Heart left ventricle (tissue), 16 donors: ENCODE measurements at regions not wholly inside any gene's neighbourhood (a gene's known extent, or its start where the extent isn't known, plus 50 kb on each side); places are given as distances from the start of the nearest gene placed in this dataset.

Experiments
- ATAC-seq, 4 donors: fragments of 200-7000 bp; cut with Tn5 transposase; one replicate each; pipeline ENCODE4 v1.9.1; 2020 to 2022; ENCODE audit warnings: moderate library complexity in 4 of 4, mild to moderate bottlenecking in 3 of 4, moderate number of reproducible peaks in 1 of 4
- DNase-seq, 5 donors: peaks; one replicate each; pipeline ENCODE4 v3.0.0-alpha.2; 2020
- H3K27ac ChIP-seq, 12 donors: fragments of 200-600 bp; sonication (generic) in 4 of 12; one replicate each; pipeline versions ENCODE4 v1.5.0 to v1.8.0; 2016 to 2022; ENCODE audit warnings: mild to moderate bottlenecking in 2 of 12
- H3K27me3 ChIP-seq, 9 donors: fragments of 200-600 bp; sonication (generic) in 2 of 9; one replicate each; pipeline versions ENCODE4 v1.5.1 to v1.8.0; 2016 to 2022; ENCODE audit warnings: mild to moderate bottlenecking in 3 of 9
- H3K36me3 ChIP-seq, 9 donors: fragments of 200-600 bp; sonication (generic) in 2 of 9; one replicate each; pipeline versions ENCODE4 v1.5.0 to v1.8.0; 2018 to 2022; ENCODE audit warnings: mild to moderate bottlenecking in 2 of 9
- H3K4me1 ChIP-seq, 12 donors: fragments of 200-600 bp; sonication (generic) in 4 of 12; one replicate each; pipeline versions ENCODE4 v1.5.0 to v1.8.0; 2016 to 2022; ENCODE audit warnings: mild to moderate bottlenecking in 3 of 12
- H3K4me3 ChIP-seq, 12 donors: fragments of 200-600 bp; sonication (generic) in 4 of 12; one replicate each; pipeline versions ENCODE4 v1.5.0 to v1.8.0; 2017 to 2022; ENCODE audit warnings: mild to moderate bottlenecking in 9 of 12, moderate library complexity in 4 of 12
- H3K9me3 ChIP-seq, 12 donors: fragments of 200-600 bp; sonication (generic) in 4 of 12; one replicate each; pipeline versions ENCODE4 v1.5.0 to v1.8.0; 2016 to 2022; ENCODE audit warnings: mild to moderate bottlenecking in 1 of 12
- POLR2A ChIP-seq, 2 donors: fragments of 450-650 bp; IDR thresholded peaks; one replicate each; pipeline ENCODE4 v1.6.1; 2017; ENCODE audit warnings: antibody characterized with exemption in 2 of 2, mild to moderate bottlenecking in 2 of 2, moderate library complexity in 2 of 2
- WGBS, 4 donors: extraction: QIAGEN DNeasy Blood & Tissue Kit in 2 of 4; methylation state at CpG; one replicate each; pipeline versions ENCODE4 v1.1.5 to v1.1.7; 2013 to 2018; 5-methylcytosine and 5-hydroxymethylcytosine counted together
- intact Hi-C, 10 donors: fragments of 100-400 bp; cut with DNase I; formaldehyde crosslinking; loops; one replicate each; pipeline versions ENCODE4 v1.11.1 to v1.14.2; 2022
- TF ChIP-seq, protein P1 (sequence below), 12 donors: fragments of 200-600 bp; sonication (generic) in 4 of 12; IDR thresholded peaks; one replicate each; pipeline versions ENCODE4 v1.5.0 to v1.8.0; 2018 to 2022; ENCODE audit warnings: antibody characterized with exemption in 12 of 12, mild to moderate bottlenecking in 5 of 12
- donor health status: ischemic (EF 13 %, LVEDD 7.1; RV severe dilation, severe dysfunction).
- donor health status: healthy with polysubstance abuse.
- donor health status: DM: no; HTN: yes; CAD: no.
- donor health status: DM: no; HTN: no; CAD: no.
- donor health status: ischemic (EF 25% LVEDD 6.9; RV normal size, moderate dysfunction).
- donor health status: ischemic (EF 25% LVEDD 5.7; RV mildly dilated, moderate dysfunction).
- donor health status: healthy.
- donor health status: DM: yes; HTN: yes; CAD: no.
- donor health status: ischemic (EF 35%, LVEDD 5.7; RV mildly dilated, moderate dysfunction).
- donor health status: nonischemic (EF 11% LVEDD 7.7; RV severe dilation, severe dysfunction).
- donor health status: DM: yes; HTN: yes; CAD: no.
- donor health status: PGD.
- donor health status: ischemic (EF 29% LVEDD 5.4; RV normal size, mild dysfunction).
- donor health status: nonischemic (EF 23%, LVEDD 6.1; RV moderate dilation, normal function).

DNA sequence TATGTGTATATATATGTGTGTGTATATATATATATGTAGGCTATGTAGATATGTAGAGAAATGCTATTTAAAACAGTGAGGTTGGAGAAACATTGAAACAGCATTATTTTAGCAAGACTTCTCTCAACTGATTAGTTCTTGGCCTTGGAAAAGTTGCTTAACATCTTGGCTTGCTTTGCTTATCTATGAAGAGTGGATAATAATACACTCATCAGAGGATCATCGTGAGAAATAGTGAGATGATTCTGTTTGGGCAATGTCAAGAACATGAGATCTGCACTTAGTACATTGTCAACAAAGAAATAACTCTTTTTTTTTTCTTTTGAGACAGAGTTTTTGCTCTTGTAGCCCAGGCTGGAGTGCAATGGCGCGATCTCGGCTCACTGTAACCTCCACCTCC lies 128.3 kb downstream of the KLF5 start:
- no peaks in the 10 kb centered on the region for H3K36me3 ChIP-seq
- DNase-seq (no peak), ATAC-seq (no peak)
- peaks cover 0 to 9% (median 0%) of the 10 kb centered on the region in 9 donors for H3K27me3 ChIP-seq
- intact Hi-C loops: no loop called here
- H3K4me3 ChIP-seq: no peak overlapping the region
- TF ChIP-seq, protein P1, sequence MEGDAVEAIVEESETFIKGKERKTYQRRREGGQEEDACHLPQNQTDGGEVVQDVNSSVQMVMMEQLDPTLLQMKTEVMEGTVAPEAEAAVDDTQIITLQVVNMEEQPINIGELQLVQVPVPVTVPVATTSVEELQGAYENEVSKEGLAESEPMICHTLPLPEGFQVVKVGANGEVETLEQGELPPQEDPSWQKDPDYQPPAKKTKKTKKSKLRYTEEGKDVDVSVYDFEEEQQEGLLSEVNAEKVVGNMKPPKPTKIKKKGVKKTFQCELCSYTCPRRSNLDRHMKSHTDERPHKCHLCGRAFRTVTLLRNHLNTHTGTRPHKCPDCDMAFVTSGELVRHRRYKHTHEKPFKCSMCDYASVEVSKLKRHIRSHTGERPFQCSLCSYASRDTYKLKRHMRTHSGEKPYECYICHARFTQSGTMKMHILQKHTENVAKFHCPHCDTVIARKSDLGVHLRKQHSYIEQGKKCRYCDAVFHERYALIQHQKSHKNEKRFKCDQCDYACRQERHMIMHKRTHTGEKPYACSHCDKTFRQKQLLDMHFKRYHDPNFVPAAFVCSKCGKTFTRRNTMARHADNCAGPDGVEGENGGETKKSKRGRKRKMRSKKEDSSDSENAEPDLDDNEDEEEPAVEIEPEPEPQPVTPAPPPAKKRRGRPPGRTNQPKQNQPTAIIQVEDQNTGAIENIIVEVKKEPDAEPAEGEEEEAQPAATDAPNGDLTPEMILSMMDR (IDR thresholded peaks at IDR 0.05): no peak
- 87 to 92% (median 90%) methylated on average over 4 of the region's 4 CpGs for WGBS, 4 donors
- H3K4me1 ChIP-seq: no peaks in the 10 kb centered on the region
- no peaks in the 10 kb centered on the region for H3K9me3 ChIP-seq
- H3K27ac ChIP-seq: no peak overlapping the region

DNA sequence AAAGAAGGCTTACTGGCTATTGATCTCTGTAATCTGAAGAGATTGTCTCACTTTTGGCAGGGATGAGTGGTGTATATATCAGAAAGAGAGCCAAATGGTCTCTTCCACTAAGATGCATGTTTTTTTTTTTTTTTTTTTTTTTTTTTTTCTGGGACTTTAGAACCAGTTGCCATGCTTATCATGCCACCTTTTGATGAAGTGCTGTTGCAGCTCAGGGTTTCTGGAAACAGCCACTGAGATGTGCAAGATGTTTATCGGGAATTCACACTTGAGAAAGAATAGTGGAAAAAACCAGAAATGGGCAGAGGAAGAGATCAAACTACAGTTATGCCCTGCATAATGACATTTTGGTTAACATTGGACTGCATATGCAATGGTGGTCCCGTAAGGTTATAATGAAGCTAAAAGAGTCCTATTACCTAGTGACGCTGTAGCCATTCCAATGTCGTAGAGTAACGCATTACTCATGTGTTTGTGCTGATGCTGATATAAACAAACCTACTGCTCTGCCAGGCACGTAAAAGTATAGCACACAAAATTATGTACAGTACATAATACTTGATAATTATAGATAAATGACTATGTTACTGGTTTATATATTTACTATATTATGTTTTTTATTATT lies 121.0 kb downstream of the KLF5 start:
- Histone ChIP-seq H3K9me3 (no peaks in the 10 kb centered on the region), H3K27me3 (peaks cover 0 to 4% (median 0%) of the 10 kb centered on the region in 9 donors), H3K4me3 (no peak overlapping the region), H3K36me3 (no peaks in the 10 kb centered on the region), H3K4me1 (no peaks in the 10 kb centered on the region), H3K27ac (no peak overlapping the region)
- 86 to 88% (median 87%) methylated on average over 6 of the region's 6 CpGs for WGBS, 4 donors
- DNase-seq (no peak), ATAC-seq (no peak)
- intact Hi-C loops: no loop called here
- TF ChIP-seq, protein P1 (IDR thresholded peaks at IDR 0.05): no peak
- TF ChIP-seq POLR2A (IDR thresholded peaks at IDR 0.05): no peak

DNA sequence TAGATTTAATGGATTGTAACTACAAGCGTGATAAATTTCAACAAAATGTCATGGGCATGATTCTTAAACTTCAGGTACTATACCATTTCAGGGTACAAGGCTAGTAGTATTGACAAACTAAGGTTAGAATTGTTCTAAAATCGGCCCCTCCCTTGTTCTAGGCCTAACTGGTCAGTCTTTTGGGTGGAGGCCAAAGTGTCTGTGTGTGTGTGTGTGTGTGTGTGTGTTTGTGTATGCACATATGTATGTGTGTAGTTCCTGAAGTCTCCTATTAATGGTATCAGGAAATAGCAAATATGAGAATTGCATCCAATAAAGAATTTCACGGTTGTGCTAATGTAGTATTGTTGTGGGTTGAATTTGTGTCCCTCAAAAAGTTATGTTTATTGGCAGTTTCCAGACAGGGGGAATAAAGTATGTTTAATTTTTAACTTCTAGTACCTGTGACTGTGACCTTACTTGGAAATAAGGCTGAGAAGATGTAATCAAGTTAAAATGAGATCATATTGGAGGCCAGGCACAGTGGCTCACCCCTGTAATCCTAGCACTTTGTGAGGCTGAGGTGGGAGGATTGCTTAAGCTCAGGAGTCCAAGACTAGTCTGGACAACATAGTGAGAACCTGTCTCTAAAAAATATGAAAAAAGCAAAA lies 119.2 kb downstream of the KLF5 start:
- no peak for DNase-seq
- no peak overlapping the region for H3K4me3 ChIP-seq
- H3K36me3 ChIP-seq: no peaks in the 10 kb centered on the region
- intact Hi-C loops: no loop called here
- ATAC-seq: no peak
- H3K4me1 ChIP-seq: no peaks in the 10 kb centered on the region
- H3K9me3 ChIP-seq: no peaks in the 10 kb centered on the region
- H3K27ac ChIP-seq: no peak overlapping the region
- TF ChIP-seq, protein P1 (IDR thresholded peaks at IDR 0.05): no peak
- TF ChIP-seq POLR2A (IDR thresholded peaks at IDR 0.05): no peak
- peaks cover 0 to 4% (median 0%) of the 10 kb centered on the region in 9 donors for H3K27me3 ChIP-seq
- WGBS, 4 donors: 76 to 88% (median 82%) methylated on average over 3 of the region's 3 CpGs

DNA sequence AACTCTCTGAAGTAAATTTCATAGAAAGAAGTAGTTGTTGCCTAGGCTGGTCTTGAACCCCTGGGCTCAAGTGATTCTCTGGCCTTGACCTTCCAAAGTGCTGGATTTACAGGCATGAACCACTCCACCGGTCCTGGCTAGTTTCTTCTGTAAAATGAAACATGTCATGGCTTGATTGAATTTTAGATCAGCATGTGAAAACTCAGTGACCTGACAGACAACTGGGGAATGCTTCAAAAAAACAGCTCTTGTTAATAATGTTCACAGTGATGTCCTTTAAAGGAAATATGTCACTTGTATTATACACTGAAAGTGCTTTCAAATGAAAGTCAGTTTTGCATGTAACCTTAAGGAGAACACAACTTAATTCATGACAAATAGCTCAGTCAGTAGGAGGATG lies 118.2 kb downstream of the KLF5 start:
- no peak for ATAC-seq
- intact Hi-C loops: no loop called here
- Histone ChIP-seq H3K27ac (no peak overlapping the region), H3K4me3 (no peak overlapping the region), H3K9me3 (no peaks in the 10 kb centered on the region), H3K4me1 (peaks cover 0 to 4% (median 0%) of the 10 kb centered on the region in 12 donors), H3K27me3 (no peaks in the 10 kb centered on the region), H3K36me3 (no peaks in the 10 kb centered on the region)
- WGBS, 4 donors: 70 to 85% (median 75%) methylated on average over 1 of the region's 1 CpG
- DNase-seq: no peak
- TF ChIP-seq, protein P1 (IDR thresholded peaks at IDR 0.05): no peak
- no peak for TF ChIP-seq POLR2A (IDR thresholded peaks at IDR 0.05)
